Loucy (cell line): ENCODE measurements at regions not wholly inside any gene's neighbourhood (a gene's known extent, or its start where the extent isn't known, plus 50 kb on each side); places are given as distances from the start of the nearest gene placed in this dataset.

Experiments used
- H2AFZ ChIP-seq: fragments of 200-600 bp; sonication (generic); 2 replicates; pipeline ENCODE4 v1.6.0; 2016; ENCODE audit warnings: antibody characterized with exemption, mild to moderate bottlenecking, low read length, moderate library complexity
- H3F3A ChIP-seq: fragments of 200-600 bp; 2 replicates; pipeline ENCODE4 v1.6.0; 2016; ENCODE audit warnings: antibody characterized with exemption, low read depth, mild to moderate bottlenecking
- H3K27me3 ChIP-seq: fragments of 200-600 bp; sonication (generic); 2 replicates; pipeline ENCODE4 v1.6.1; 2014; ENCODE audit warnings: low read length, mild to moderate bottlenecking; ENCODE audit not compliant: insufficient read depth, poor library complexity, severe bottlenecking
- H3K36me3 ChIP-seq: fragments of 200-600 bp; sonication (generic); 2 replicates; pipeline ENCODE4 v1.6.1; 2016; ENCODE audit warnings: low read length; ENCODE audit not compliant: insufficient read depth
- H3K4me1 ChIP-seq: fragments of 200-600 bp; sonication (generic); 2 replicates; pipeline ENCODE4 v1.5.1; 2014; ENCODE audit warnings: low read length, mild to moderate bottlenecking; ENCODE audit not compliant: insufficient read depth, poor library complexity, severe bottlenecking
- H3K4me2 ChIP-seq: fragments of 200-600 bp; sonication (generic); 2 replicates; pipeline ENCODE4 v1.6.0; 2014; ENCODE audit warnings: antibody characterized with exemption, low read length, low read depth, mild to moderate bottlenecking; ENCODE audit not compliant: poor library complexity, severe bottlenecking
- H3K4me3 ChIP-seq: fragments of 200-600 bp; sonication (generic); 2 replicates; pipeline ENCODE4 v1.5.1; 2014; ENCODE audit warnings: low read length, mild to moderate bottlenecking, mixed read lengths; ENCODE audit not compliant: poor library complexity, severe bottlenecking
- H3K79me2 ChIP-seq: fragments of 200-600 bp; sonication (generic); 2 replicates; pipeline ENCODE4 v1.6.1; 2014; ENCODE audit warnings: low read length; ENCODE audit not compliant: insufficient read depth
- H3K9ac ChIP-seq: fragments of 200-600 bp; sonication (generic); 2 replicates; pipeline ENCODE4 v1.6.0; 2014; ENCODE audit warnings: mild to moderate bottlenecking, low read depth, low read length, moderate library complexity; ENCODE audit not compliant: poor library complexity, severe bottlenecking
- H3K9me2 ChIP-seq: fragments of 200-600 bp; sonication (generic); replicated peaks from 2 replicates; pipeline ENCODE4 v1.6.1; 2016; ENCODE audit warnings: low read depth, low read length, mixed read lengths
- H3K9me3 ChIP-seq: fragments of 200-600 bp; sonication (generic); 2 replicates; pipeline ENCODE4 v1.6.1; 2014; ENCODE audit warnings: mild to moderate bottlenecking, antibody characterized with exemption, low read length, low read depth; ENCODE audit not compliant: insufficient read depth
- H4K20me1 ChIP-seq: fragments of 200-600 bp; sonication (generic); 2 replicates; pipeline ENCODE4 v1.6.0; 2014; ENCODE audit warnings: antibody characterized with exemption, low read length, mild to moderate bottlenecking; ENCODE audit not compliant: insufficient read depth, poor library complexity, severe bottlenecking
- CTCF ChIP-seq: fragments of 200-600 bp; sonication (generic); conservative IDR thresholded peaks from 2 replicates; pipeline ENCODE4 v1.5.1; 2014; ENCODE audit warnings: mild to moderate bottlenecking, antibody characterized with exemption, low read length
- EZH2phosphoT487 ChIP-seq: fragments of 200-600 bp; IDR thresholded peaks from 2 replicates; pipeline ENCODE4 v1.6.1; 2018; ENCODE audit warnings: antibody characterized with exemption, mild to moderate bottlenecking, moderate library complexity, borderline replicate concordance

- Histone ChIP-seq H3K9ac (no peak overlapping the region), H3K27me3 (no peaks in the 10 kb centered on the region), H2AFZ (no peak overlapping the region), H4K20me1 (no peaks in the 10 kb centered on the region), H3K4me3 (no peak overlapping the region), H3K4me1 (no peaks in the 10 kb centered on the region), H3K9me2 (no peaks in the 10 kb centered on the region), H3K4me2 (no peak overlapping the region), H3K9me3 (no peaks in the 10 kb centered on the region), H3K36me3 (no peaks in the 10 kb centered on the region), H3F3A (no peaks in the 10 kb centered on the region), H3K79me2 (no peaks in the 10 kb centered on the region)
- no peak for TF ChIP-seq CTCF
- TF ChIP-seq EZH2phosphoT487, result no peak
These were observed 103.8 kb upstream of the GOT2 start for GRCh38 chr16:58837950-58838349.

- TF ChIP-seq EZH2phosphoT487 (no peak), CTCF (no peak)
- Histone ChIP-seq H3K9me3 (no peaks in the 10 kb centered on the region), H3K4me1 (no peaks in the 10 kb centered on the region), H3K9me2 (no peaks in the 10 kb centered on the region), H3K9ac (no peak overlapping the region), H3K27me3 (no peaks in the 10 kb centered on the region), H3K36me3 (no peaks in the 10 kb centered on the region), H3K79me2 (no peaks in the 10 kb centered on the region), H3F3A (no peaks in the 10 kb centered on the region), H2AFZ (no peak overlapping the region), H3K4me3 (no peak overlapping the region), H3K4me2 (no peak overlapping the region), H4K20me1 (no peaks in the 10 kb centered on the region)
These were observed 102.3 kb upstream of the GOT2 start for GRCh38 chr16:58836427-58836826.

- no peaks in the 10 kb centered on the region for H3F3A ChIP-seq
- no peaks in the 10 kb centered on the region for H3K9me2 ChIP-seq
- no peaks in the 10 kb centered on the region for H3K27me3 ChIP-seq
- no peak for TF ChIP-seq CTCF
- no peak for TF ChIP-seq EZH2phosphoT487
- H3K79me2 ChIP-seq, result no peaks in the 10 kb centered on the region
- H3K4me1 ChIP-seq, result no peaks in the 10 kb centered on the region
- H4K20me1 ChIP-seq, result no peaks in the 10 kb centered on the region
- no peaks in the 10 kb centered on the region for H3K36me3 ChIP-seq
- no peak overlapping the region for H3K4me3 ChIP-seq
- H2AFZ ChIP-seq, result no peak overlapping the region
- no peak overlapping the region for H3K9ac ChIP-seq
- H3K4me2 ChIP-seq, result no peak overlapping the region
- no peaks in the 10 kb centered on the region for H3K9me3 ChIP-seq
These were observed 98.3 kb upstream of the GOT2 start for GRCh38 chr16:58832386-58832895.
